BJ (cell line): ENCODE measurements at regions not wholly inside any gene's neighbourhood (a gene's known extent, or its start where the extent isn't known, plus 50 kb on each side); places are given as distances from the start of the nearest gene placed in this dataset.
"Not testable (repeated sequence)": the region's sequence is repeated elsewhere in the genome, so short reads cannot be mapped to it uniquely, and the experiment has no call there.

Experiments used
- CTCF ChIA-PET: fragments of 350-600 bp; formaldehyde crosslinking; extraction: SDS; loops from one replicate; lab custom pipeline; 2021; ENCODE audit warnings: antibody characterized with exemption, inconsistent platforms; lab: Yijun Ruan, JAX
- POLR2A ChIA-PET: fragments of 300-600 bp; sonication (Branson Sonifier 250); formaldehyde crosslinking; extraction: SDS; loops from one replicate; lab custom pipeline; 2021; ENCODE audit warnings: antibody characterized with exemption; lab: Charles Lee
- DNase-seq: peaks from one replicate; pipeline ENCODE4 v3.0.0-alpha.2; 2011; ENCODE audit warnings: low read depth
- H3K27me3 ChIP-seq: 2 replicates; pipeline ENCODE4 v1.6.0; 2011; ENCODE audit warnings: low read length; ENCODE audit not compliant: control insufficient read depth, insufficient read depth
- H3K36me3 ChIP-seq: 2 replicates; pipeline ENCODE4 v1.5.1; 2011; ENCODE audit warnings: low read length; ENCODE audit not compliant: control insufficient read depth, insufficient read depth
- H3K4me3 ChIP-seq: 2 replicates; pipeline ENCODE4 v1.5.1; 2011; ENCODE audit warnings: low read depth, mild to moderate bottlenecking, control low read depth, low read length
- TF ChIP-seq, protein P1 (sequence below): IDR thresholded peaks from 2 replicates; pipeline ENCODE4 v1.5.1; 2011; ENCODE audit warnings: low read depth, mild to moderate bottlenecking, control low read depth, inconsistent platforms, low read length, moderate library complexity; ENCODE audit not compliant: insufficient read depth

DNA sequence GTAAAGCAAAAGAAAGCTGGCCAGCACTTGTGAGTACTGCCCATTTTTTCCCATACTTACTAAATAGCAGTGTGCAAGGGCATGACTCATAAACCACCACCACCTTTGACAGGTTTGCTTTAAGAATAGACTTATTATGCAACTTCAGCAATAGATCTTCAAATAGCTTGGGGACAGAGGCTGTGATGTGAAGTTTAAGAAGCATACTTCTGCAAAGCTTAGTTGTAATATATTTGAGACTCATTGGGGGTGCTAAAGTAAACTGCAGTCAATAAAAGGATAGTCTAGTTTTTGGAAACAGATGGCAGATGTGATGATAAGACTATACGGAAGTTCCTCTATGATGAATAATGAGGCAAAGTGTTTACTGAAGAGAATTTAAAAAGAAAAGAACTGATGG, 210.0 kb downstream of the PLA2G4A start:
- ChIA-PET POLR2A (no interaction called here), CTCF (no interaction called here)
- TF ChIP-seq, protein P1, sequence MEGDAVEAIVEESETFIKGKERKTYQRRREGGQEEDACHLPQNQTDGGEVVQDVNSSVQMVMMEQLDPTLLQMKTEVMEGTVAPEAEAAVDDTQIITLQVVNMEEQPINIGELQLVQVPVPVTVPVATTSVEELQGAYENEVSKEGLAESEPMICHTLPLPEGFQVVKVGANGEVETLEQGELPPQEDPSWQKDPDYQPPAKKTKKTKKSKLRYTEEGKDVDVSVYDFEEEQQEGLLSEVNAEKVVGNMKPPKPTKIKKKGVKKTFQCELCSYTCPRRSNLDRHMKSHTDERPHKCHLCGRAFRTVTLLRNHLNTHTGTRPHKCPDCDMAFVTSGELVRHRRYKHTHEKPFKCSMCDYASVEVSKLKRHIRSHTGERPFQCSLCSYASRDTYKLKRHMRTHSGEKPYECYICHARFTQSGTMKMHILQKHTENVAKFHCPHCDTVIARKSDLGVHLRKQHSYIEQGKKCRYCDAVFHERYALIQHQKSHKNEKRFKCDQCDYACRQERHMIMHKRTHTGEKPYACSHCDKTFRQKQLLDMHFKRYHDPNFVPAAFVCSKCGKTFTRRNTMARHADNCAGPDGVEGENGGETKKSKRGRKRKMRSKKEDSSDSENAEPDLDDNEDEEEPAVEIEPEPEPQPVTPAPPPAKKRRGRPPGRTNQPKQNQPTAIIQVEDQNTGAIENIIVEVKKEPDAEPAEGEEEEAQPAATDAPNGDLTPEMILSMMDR: no peak
- Histone ChIP-seq H3K36me3 (no peaks in the 10 kb centered on the region), H3K4me3 (no peak overlapping the region), H3K27me3 (no peaks in the 10 kb centered on the region)
- DNase-seq: no peak

DNA sequence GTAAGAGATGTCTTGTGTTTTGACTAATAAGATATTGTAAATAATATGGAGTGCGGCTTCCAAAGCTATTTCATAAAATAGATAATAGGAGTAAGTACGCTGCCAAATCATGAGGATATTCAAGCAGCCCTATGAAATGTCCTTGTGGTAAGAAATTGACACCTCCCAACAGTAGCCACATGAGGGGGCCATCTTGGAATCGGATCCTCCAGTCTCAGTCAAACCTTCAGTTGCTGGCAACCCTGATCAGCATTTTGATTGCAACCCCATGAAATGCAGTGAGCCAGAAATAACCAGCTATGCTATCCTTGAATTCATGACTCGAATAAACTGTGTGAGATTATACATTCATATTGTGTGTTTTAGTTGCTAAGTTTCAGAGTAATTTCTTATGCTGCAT, 212.4 kb downstream of the PLA2G4A start:
- POLR2A ChIA-PET: no interaction called here
- Histone ChIP-seq H3K27me3 (no peaks in the 10 kb centered on the region), H3K36me3 (no peaks in the 10 kb centered on the region), H3K4me3 (no peak overlapping the region)
- TF ChIP-seq, protein P1: no peak
- CTCF ChIA-PET: no interaction called here
- no peak for DNase-seq

DNA sequence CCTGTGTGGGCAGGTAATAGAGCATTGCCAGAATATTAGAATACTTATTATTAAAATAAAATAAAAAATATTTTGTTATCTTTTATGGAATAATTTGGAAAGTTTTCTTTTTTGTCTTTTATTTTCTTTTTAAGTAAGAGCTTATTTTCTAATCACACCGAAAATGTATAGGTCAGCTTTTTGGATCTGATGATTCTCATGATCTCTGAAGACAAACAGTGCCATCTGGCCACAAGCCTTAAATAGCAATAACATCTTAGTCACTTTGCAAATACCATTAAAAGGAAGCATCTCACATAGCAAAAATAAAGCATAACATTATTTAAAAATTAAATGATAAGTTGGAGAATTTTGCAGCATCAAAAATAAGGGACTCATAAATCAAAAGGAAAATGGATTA, 213.8 kb downstream of the PLA2G4A start:
- DNase-seq: no peak
- no peaks in the 10 kb centered on the region for H3K27me3 ChIP-seq
- CTCF ChIA-PET: interaction anchor here (0.8 kb wide), 1 partner anchor 9 kb away, joined by 4 read pairs; no protein-coding TSS in a partner anchor
- TF ChIP-seq, protein P1: no peak
- no peaks in the 10 kb centered on the region for H3K36me3 ChIP-seq
- POLR2A ChIA-PET: no interaction called here
- no peak overlapping the region for H3K4me3 ChIP-seq

DNA sequence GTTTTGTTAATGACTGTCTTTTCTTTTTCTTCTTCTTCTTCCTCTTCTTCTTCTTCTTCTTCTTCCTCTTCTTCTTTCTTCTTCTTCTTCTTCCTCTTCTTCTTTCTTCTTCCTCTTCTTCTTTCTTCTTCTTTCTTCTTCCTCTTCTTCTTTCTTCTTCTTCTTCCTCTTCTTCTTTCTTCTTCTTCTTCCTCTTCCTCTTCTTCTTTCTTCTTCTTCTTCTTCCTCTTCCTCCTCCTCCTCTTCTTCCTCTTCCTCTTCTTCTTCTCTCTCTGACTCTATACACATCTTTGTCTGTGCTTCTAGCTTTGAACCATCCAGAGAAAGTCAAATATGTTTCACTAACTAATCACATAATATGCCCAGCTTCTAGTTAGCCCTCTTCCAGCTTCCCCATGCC, 214.7 kb downstream of the PLA2G4A start:
- H3K36me3 ChIP-seq, H3K27me3 ChIP-seq, DNase-seq, POLR2A ChIA-PET, H3K4me3 ChIP-seq: not testable (repeated sequence)
- CTCF ChIA-PET: interaction anchor here (0.7 kb wide), 1 partner anchor 9 kb away, joined by 3 read pairs; no protein-coding TSS in a partner anchor

DNA sequence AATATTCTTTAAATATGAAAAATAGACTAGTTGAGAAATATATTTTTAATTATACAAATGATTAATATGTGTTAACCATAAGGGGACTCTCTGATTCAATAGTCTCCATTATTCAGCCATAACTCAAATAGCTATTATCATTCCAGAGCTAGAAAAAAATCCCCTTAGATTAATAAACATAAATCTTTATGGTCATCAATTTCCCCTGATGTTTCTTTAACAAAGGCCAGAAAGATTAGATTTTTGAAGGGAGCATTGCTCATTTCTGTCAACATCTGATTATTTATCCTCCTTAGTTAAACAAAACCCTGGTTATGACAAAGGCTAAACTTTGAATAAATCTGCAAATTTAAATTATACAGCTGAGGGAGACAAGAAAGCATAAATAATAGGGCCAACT, 215.7 kb downstream of the PLA2G4A start:
- H3K4me3 ChIP-seq: no peak overlapping the region
- ChIA-PET CTCF (no interaction called here), POLR2A (no interaction called here)
- DNase-seq: no peak
- TF ChIP-seq, protein P1: no peak
- H3K27me3 ChIP-seq: no peaks in the 10 kb centered on the region
- no peaks in the 10 kb centered on the region for H3K36me3 ChIP-seq

DNA sequence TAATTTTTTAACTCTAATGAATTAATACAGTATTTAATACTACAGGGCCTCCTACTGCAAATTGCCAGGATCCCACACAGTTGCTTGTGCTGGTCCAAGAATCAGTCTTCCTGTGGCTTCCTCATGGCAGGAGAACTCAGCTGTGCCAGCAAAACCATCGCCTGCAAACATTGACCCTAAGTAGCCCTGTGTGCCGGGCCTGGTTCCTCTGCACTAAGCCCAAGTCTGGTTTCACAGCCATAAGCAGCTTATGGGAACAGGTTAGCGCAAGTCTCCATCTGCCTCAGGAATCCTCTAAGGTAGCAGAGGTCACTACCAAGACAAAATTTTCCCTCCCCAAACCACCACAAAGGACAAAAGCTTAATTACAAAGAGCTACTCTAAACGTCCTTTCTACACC, 216.6 kb downstream of the PLA2G4A start:
- CTCF ChIA-PET: no interaction called here

More for the DNA sequence above, 216.6 kb downstream of the PLA2G4A start:
- Histone ChIP-seq H3K36me3 (no peaks in the 10 kb centered on the region), H3K27me3 (no peaks in the 10 kb centered on the region), H3K4me3 (no peak overlapping the region)
- TF ChIP-seq, protein P1: no peak
- POLR2A ChIA-PET: no interaction called here
- no peak for DNase-seq
